ENCODE measurements at regions not wholly inside any gene's neighbourhood (a gene's known extent, or its start where the extent isn't known, plus 50 kb on each side); places are given as distances from the start of the nearest gene placed in this dataset.

- DNase-seq (ENCODE audit: low read depth) = no peak
These were observed 966.5 kb upstream of the TYRP1 start for GRCh38 chr9:11726659-11727058.

GRCh38 chr9:11735391-11735790 lies 957.8 kb upstream of the TYRP1 start:
- peak; percentile 2 for DNase-seq (ENCODE audit: low read depth)

GRCh38 chr9:11742471-11742870 lies 950.7 kb upstream of the TYRP1 start:
- no peak for DNase-seq (ENCODE audit: low read depth)

GRCh38 chr9:11743356-11743755 lies 949.8 kb upstream of the TYRP1 start:
- no peak for DNase-seq (ENCODE audit: low read depth)

GRCh38 chr9:11749396-11749795 lies 943.8 kb upstream of the TYRP1 start:
- no peak for DNase-seq (ENCODE audit: low read depth)

GRCh38 chr9:11755951-11756350 lies 937.2 kb upstream of the TYRP1 start:
- DNase-seq (ENCODE audit: low read depth) = no peak

GRCh38 chr9:11757408-11757807 lies 935.8 kb upstream of the TYRP1 start:
- no peak for DNase-seq (ENCODE audit: low read depth)

GRCh38 chr9:11758016-11758415 lies 935.2 kb upstream of the TYRP1 start:
- no peak for DNase-seq (ENCODE audit: low read depth)

- no peak for DNase-seq (ENCODE audit: low read depth)
These were observed 913.2 kb upstream of the TYRP1 start for GRCh38 chr9:11779971-11780370.

GRCh38 chr9:11792870-11793269 lies 900.3 kb upstream of the TYRP1 start:
- no peak for DNase-seq (ENCODE audit: low read depth)

GRCh38 chr9:11794984-11795383 lies 898.2 kb upstream of the TYRP1 start:
- DNase-seq (ENCODE audit: low read depth) = no peak

GRCh38 chr9:11805969-11806368 lies 887.2 kb upstream of the TYRP1 start:
- DNase-seq (ENCODE audit: low read depth) = no peak

GRCh38 chr9:11821306-11821975 lies 871.7 kb upstream of the TYRP1 start:
- DNase-seq (ENCODE audit: low read depth) = no peak

- DNase-seq (ENCODE audit: low read depth) = no peak
These were observed 865.0 kb upstream of the TYRP1 start for GRCh38 chr9:11828201-11828600.

- no peak for DNase-seq (ENCODE audit: low read depth)
These were observed 860.1 kb upstream of the TYRP1 start for GRCh38 chr9:11833056-11833455.

- DNase-seq (ENCODE audit: low read depth) = no peak
These were observed 824.4 kb upstream of the TYRP1 start for GRCh38 chr9:11868795-11869194.

GRCh38 chr9:11871852-11872251 lies 821.3 kb upstream of the TYRP1 start:
- DNase-seq (ENCODE audit: low read depth) = no peak

GRCh38 chr9:11872471-11872870 lies 820.7 kb upstream of the TYRP1 start:
- no peak for DNase-seq (ENCODE audit: low read depth)

GRCh38 chr9:11874414-11874813 lies 818.8 kb upstream of the TYRP1 start:
- no peak for DNase-seq (ENCODE audit: low read depth)

GRCh38 chr9:11892401-11892800 lies 800.8 kb upstream of the TYRP1 start:
- no peak for DNase-seq (ENCODE audit: low read depth)

GRCh38 chr9:11893331-11893730 lies 799.9 kb upstream of the TYRP1 start:
- no peak for DNase-seq (ENCODE audit: low read depth)

- no peak for DNase-seq (ENCODE audit: low read depth)
These were observed 799.0 kb upstream of the TYRP1 start for GRCh38 chr9:11894136-11894535.

- no peak for DNase-seq (ENCODE audit: low read depth)
These were observed 790.6 kb upstream of the TYRP1 start for GRCh38 chr9:11902610-11903009.

GRCh38 chr9:11915699-11916098 lies 777.5 kb upstream of the TYRP1 start:
- no peak for DNase-seq (ENCODE audit: low read depth)

Measured in CMK (cell line).